HG02938 (cell line): ENCODE measurements at regions not wholly inside any gene's neighbourhood (a gene's known extent, or its start where the extent isn't known, plus 50 kb on each side); places are given as distances from the start of the nearest gene placed in this dataset.
"Not testable (repeated sequence)": the region's sequence is repeated elsewhere in the genome, so short reads cannot be mapped to it uniquely, and the experiment has no call there.

Source experiments
- ATAC-seq: cut with Tn5 transposase; IDR thresholded peaks from one replicate; pipeline ENCODE4 v1.9.1; 2021; ENCODE audit warnings: mild to moderate bottlenecking, moderate library complexity; ENCODE audit not compliant: unreplicated experiment

- no peak for ATAC-seq
Observed at GRCh38 chr20:51131811-51132210, 108.9 kb upstream of the KCNG1 start.

DNA sequence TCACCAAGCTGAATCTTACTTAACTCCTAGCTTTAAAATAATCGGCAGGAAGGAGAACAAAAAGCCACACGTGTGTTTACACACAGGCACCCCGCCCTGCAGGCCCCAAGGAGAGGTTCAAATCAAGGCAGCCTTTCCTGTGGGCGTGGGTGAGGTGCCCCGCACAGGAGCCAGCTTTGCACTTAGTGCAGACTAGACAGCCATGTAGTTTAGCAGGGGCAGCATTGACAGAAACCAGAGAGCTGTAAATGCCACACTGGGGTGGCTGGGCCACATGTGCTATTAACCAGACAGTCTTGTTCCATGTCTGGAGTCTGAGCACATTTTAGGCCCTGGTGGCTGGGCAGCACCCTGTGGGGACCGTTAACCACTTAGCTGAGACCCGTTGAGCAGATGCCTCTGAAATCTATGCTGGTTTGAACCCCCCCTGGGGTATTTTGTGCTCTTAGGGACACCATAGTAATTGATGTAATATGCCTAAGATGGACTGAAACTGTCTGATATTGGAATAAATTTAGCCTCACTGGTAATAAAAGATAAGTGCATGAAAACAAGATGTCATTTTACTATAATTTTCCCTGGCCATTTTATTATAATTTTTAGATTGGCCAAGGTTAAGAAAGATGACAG, 106.4 kb upstream of the KCNG1 start:
- no peak for ATAC-seq

- ATAC-seq: no peak
Observed at GRCh38 chr20:51128198-51128597, 105.3 kb upstream of the KCNG1 start.

- ATAC-seq: no peak
Observed at GRCh38 chr20:51127713-51128112, 104.8 kb upstream of the KCNG1 start.

GRCh38 chr20:51126337-51126736, 103.4 kb upstream of the KCNG1 start:
- no peak for ATAC-seq

DNA sequence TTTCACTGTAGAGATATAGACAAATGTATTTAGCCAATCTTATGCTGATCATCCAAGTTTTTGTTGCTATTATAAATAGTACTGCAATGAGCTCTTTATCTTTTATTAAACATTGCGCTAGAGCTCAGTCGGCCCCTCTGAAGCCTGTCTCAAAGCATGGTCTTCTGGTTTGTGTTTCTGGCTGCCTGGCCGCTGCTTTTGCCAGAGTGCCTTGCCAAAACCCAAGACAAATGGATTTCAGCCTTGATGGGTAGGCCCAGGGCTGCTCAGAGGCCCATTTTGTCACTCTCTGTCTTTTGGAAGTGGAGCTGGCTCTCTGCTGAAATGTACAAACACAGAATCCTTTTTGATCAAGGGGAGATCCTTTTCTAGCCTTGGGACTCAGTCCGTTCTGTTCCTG, 102.9 kb upstream of the KCNG1 start:
- no peak for ATAC-seq

DNA sequence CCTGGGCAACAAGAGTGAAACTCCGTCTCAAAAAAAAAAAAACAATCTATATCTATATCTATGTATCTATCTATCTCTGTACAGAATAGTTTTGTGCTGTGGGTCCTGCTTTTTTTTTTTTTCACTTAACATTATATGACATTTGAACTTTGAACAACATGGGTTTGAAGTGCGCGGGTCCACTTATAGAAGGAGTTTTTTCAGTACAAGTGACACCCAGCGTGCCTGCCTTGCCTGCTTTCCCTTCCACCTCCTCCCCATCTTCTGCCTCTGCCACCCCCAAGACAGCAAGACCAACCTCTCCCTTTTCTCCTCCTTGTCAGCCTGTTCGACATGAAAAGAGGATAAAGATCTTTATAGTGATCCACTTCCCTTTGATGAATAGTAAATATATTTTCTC, 102.2 kb upstream of the KCNG1 start:
- ATAC-seq: no peak

GRCh38 chr20:51123887-51124286, 101.0 kb upstream of the KCNG1 start:
- not testable (repeated sequence) for ATAC-seq

DNA sequence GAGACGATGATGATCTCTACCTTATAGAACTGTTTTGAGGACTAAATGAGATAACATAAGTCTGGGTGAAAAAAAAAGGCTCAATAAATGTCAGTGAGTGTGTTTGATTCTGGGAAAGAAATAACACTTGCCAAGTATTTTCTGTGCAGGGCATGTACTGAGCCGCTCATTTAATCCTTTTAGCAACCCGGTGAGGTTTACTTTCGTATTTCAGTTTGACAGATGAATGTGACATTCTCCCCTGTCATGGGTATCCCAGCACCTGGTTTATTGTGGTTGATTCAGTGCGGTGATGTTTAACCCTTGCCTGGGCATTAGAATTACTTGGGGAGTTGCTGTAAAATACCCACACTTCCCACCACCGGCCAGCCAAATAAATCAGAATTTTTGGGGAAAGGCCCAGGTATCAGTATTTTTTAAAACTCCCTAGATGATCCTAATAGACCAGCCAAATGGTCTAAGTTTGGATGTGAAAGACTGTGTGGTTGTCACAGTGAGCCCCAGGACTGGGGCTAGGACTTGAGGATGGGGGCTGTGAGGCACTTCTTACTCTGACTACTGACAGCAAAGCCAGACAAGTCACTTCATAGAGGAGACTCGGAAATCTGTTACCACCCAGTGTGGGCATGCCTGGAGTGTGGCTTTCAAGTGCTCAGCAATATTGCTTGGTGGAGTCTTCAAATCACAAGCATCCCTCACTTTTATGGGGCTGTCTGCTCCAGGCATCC, 100.2 kb upstream of the KCNG1 start:
- no peak for ATAC-seq

DNA sequence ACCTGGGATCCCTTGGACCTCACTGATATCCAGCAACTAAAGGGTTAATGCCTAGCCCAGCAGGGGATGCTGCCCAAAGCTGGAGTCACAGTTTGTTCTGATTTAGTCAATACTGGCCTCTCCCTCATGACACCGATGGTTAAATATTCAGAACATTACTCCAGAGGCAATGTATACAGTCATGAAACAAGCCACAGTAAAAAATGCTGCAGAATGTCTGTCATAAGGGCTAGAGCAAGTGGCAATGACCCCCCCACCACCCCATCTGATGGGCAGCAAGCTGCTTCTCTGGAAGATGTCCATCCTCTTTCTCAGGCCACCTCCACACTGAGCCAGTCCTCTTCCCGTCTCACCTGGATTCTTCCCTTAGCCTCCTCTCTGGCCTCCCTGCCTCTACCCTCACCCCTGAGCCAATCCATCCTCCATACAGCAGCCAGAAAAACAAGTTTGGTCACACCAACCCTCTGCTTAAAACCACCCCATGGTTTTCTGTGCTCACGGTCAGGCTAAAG, 99.0 kb upstream of the KCNG1 start:
- ATAC-seq: no peak

GRCh38 chr20:51121272-51121671, 98.4 kb upstream of the KCNG1 start:
- no peak for ATAC-seq

DNA sequence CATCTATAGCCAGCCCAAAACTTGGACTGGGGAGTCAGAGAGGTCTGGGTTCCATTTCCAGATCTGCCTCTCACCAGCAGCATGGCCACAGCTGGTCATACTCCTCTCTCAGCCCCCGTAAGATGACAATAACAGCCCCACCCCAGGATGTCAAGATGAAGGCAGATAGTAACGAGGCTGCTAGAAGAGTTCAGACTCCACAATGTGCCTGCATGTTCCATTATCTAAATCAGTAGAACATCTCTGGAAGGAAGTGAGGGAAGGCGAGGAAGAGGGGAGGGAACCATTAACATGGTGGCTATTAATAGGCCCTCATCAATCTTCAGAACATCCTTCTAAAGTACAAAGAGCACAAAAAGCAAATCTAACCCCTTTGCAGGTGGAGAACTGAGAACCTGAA, 98.0 kb upstream of the KCNG1 start:
- no peak for ATAC-seq

DNA sequence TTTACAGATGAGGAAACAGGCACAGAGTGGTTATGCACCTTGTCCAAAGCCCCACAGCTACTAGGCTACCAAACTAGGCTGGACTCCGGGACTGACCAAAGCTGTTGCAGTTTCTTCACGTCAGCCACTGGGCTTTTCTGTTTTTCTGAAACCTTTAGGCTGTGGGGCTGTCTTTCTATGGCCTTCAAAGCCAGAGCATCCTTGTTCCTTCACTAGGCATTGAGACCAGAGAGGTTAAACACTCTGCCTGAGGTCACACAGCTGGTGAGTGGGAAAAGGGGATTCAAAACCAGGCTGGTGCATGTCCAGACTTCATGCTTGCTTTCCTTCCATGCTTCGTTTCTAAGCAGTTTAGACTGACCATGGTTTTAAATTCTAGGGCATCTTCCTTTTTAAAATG, 97.5 kb upstream of the KCNG1 start:
- no peak for ATAC-seq

DNA sequence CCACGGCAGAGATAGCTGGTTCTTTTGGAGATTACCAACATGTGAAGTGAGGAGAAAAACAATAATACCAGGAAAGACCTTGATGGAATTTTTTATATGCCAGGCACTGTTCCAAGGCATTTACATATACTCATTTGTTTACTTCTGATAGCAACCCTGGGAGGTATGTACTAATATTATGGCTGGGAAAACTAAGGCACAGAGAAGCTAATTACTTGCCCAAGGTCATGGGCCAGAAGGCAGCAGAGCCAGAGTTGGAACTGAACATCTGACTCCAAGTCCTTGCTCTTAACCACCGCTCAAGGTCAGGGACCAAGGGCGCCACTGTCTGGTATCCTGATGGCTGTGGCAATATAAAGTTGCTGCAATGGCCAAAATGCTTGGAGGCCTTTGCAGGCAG, 97.0 kb upstream of the KCNG1 start:
- ATAC-seq: no peak

- no peak for ATAC-seq
Observed at GRCh38 chr20:51118985-51119527, 96.1 kb upstream of the KCNG1 start.

DNA sequence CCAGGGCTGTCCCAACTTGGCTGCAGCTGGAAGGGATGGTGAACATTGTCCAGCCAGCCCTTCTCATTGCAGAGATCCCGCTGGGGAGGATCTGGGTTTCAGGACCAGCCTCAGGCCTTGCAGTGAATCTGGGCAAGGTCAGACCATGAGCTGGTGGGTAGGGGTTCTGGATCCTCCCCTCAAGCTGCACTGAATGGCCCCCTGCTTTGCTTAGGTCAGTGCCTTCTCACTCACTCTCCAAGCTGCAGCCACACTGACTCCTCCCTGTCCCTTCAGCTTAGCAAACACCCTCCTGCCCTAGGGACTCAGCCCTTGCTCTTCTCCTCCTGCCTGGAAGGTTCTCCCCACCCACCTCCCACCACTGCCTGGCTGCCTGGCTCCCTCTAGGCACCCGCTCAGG, 95.3 kb upstream of the KCNG1 start:
- ATAC-seq: no peak

GRCh38 chr20:51116765-51117686, 94.1 kb upstream of the KCNG1 start:
- no peak for ATAC-seq

DNA sequence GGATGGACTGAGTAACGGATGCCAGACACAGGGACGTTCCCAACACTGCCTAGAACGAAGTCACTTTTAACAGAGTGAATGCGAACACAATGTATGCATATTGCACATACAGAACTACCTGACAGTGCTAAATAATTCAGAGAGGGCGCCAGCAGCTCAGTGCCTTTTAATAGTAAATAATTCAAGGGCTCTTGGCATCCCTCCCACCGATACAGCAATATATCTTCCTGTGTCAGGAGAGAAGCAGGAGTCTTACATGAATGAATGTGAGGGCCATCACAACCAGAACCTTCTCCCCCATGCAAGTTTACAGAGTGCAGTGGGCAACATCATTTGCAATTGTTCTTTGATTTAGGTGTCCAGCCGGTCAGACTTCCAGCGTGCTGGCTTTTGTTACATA, 88.4 kb upstream of the KCNG1 start:
- no peak for ATAC-seq

DNA sequence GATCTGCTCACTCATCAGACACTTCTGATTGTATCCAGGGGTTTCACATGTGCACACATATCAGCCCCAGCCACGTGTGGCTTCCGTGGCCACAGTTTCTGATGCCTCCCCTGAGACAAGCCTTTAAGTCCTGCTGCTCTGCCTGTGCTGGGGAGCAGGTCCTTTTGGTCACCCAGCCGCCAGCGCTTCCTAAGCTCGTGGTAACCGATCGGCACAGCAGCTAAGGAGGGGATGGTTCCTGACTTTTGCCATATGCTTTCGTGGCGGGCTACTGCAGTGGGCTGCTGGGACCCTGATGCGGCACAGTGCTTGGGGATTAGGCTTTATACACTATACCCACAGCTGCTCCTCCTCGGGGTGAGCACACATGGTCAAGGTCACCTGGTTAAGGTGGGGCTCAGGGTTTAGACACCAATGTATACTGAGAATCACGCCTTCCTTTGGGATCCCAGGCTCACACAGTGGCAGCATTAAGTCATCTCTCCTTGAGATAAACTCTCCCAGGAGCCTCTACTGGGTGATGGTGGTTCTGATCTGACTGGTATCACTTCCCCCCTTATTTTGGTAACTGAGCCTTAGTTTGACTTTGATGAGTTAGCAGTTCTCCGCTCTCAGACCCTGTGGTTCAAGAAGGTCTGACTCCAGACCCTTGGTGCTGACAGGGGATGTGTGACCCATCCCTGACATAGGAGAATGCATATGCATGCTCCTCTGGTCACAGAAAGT, 85.9 kb upstream of the KCNG1 start:
- ATAC-seq: no peak

GRCh38 chr20:51106011-51106410, 83.1 kb upstream of the KCNG1 start:
- ATAC-seq: no peak
